Right hindlimb (tissue), 1 donor: ENCODE measurements at regions not wholly inside any gene's neighbourhood (a gene's known extent, or its start where the extent isn't known, plus 50 kb on each side); places are given as distances from the start of the nearest gene placed in this dataset.
"Not testable (repeated sequence)": the region's sequence is repeated elsewhere in the genome, so short reads cannot be mapped to it uniquely, and the experiment has no call there.

Experiments
- DNase-seq: peaks from one replicate; pipeline ENCODE4 v3.0.0-alpha.2; 2018

GRCh38 chr16:29309601-29310000 lies 96.9 kb downstream of the NPIPB11 start:
- DNase-seq: not testable (repeated sequence)

DNA sequence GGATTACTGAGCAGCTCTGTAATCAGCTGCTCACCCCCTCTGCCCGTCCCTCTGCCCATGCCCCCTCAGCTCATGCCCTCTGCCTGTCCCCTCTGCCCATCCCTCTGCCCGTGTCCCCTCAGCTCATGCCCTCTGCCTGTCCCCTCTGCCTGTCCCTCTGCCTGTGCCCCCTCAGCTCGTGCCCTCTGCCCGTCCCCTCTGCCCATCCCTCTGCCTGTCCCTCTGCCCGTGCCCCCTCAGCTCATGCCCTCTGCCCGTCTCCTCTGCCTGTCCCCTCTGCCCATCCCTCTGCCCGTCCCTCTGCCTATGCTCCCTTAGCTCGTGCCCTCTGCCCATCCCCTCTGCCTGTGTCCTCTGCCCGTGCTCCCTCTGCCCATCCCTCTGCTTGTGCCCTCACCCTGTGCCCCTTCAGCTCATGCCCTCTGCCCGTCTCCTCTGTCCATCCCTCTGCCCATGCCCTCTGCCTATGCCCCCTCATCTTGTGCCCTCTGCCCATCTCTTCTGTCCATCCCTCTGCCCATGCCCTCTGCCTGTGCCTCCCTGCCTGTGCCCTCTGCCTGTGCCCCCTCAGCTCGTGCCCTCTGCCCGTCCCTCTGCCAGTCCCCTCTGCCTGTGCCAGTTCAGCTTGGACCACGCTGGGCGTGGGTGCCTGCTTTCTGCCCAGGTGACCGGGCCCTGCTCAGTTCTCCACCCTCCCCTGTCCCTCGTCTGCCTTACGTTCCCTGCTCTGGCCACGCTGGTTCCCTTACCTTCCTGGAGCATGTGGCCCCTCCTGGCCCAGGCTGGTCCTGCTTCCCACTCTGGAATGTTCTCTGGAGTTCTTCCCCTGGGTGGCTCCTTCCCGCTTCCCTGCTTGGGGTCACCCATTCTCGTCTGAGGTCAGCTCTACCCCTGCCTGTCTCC lies 97.6 kb downstream of the NPIPB11 start:
- DNase-seq: no peak

GRCh38 chr16:29307598-29308507 lies 98.7 kb downstream of the NPIPB11 start:
- DNase-seq: no peak

GRCh38 chr16:29306943-29307597 lies 99.4 kb downstream of the NPIPB11 start:
- DNase-seq: peak; percentile 34

DNA sequence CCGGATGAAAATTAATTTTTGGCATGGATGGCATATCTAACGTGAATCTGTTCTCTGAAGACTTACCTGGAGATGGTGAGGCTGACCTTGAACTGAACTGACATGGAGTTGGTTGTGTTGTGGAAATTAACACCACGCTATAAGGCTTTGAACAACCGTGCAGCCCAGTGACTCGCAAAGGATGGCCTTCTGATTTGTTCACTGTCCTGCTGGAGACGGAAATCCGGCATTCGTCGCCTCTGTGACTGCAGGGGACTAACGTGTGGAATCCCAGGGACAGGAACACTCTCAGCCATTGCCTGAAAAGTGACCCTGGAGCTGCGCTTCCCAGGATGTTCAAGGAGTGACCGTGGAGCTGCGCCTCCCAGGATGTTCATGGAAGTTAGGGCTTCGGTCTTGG lies 100.3 kb downstream of the NPIPB11 start:
- peak; percentile 12 for DNase-seq

GRCh38 chr16:29305018-29305417 lies 101.5 kb downstream of the NPIPB11 start:
- not testable (repeated sequence) for DNase-seq

- DNase-seq: peak; percentile 53
Observed at GRCh38 chr16:29304251-29304650, 102.3 kb downstream of the NPIPB11 start.

GRCh38 chr16:29303520-29303919 lies 103.0 kb downstream of the NPIPB11 start:
- DNase-seq: no peak

- DNase-seq: no peak
Observed at GRCh38 chr16:29302976-29303375, 103.5 kb downstream of the NPIPB11 start.

GRCh38 chr16:29302433-29302832 lies 104.1 kb downstream of the NPIPB11 start:
- not testable (repeated sequence) for DNase-seq

DNA sequence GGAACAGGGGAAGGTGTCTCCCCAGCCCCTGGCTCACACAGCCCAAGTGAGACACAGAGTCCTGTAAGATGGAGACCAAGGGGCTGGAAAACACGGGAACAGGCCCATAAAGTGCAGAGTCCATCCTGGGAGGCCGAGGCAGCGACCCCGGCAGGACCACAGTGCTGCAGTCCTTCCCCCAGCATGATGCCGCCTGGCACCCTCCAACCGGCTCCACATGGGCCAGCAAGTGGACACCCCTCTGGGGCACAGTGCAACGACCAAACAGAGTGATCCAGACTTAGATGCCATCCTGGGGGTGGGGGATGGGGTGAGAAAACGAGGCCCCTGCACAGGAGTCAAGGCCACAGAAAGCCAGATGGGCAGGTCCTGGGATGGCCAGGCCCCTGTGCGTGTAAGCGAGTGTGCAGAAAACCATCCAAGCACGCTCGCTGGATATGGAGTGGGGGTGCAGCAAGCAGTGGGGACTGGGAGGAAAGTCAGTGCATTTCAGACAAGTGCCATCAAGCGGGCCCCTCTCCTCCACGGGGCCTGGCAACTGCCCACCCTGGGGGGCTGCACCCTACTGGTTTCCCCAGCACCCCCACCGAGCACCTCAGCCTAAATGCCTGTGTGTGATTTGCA lies 104.7 kb downstream of the NPIPB11 start:
- not testable (repeated sequence) for DNase-seq

DNA sequence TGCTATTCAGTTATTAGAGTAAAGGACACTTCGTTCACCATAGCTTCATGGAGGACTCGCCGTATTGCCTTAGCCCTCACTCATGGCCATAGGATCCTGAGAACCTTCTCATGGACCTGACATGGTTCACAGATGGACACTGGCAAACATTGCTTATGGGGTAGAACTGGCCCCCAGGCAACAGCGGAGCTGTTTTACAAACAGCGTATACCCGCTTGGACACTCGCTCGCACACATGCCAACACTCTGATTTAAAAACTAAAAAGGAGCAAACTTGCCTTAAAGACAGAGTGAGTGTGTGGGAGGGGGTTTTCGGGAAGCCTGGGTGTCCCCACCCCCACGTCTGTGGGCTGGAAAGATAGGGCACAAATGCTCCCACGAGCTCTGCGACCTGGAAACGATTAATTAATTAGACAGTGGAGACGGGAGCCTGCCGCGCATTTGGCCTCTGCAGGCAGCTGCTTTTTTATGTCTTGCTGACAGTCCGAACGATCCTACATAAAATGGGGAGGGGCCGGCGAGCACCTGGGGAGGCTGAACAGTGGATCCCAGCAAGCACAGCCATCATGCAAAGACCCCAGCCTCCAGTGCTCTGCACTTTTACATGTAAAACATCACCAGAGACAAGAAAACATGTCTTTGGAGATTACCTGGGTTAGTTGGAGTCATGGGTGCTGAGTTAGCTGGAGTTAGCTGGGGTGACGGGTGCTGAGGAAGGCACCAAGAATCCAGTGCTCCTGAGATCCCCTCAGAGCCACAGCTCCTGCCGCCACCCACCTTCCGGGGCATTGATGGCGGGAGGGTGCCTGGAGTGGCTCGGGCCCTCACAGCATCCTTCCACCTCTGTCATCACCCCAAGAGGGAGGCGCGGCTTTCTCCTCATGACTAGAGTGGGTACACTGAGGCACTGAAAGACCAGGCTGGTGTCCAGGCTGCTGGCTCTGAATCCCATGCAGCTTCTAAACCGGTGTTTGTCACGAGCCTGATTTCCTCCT lies 105.7 kb downstream of the NPIPB11 start:
- DNase-seq: peak; percentile 16

- peak; percentile 21 for DNase-seq
Observed at GRCh38 chr16:29300030-29300491, 106.5 kb downstream of the NPIPB11 start.

DNA sequence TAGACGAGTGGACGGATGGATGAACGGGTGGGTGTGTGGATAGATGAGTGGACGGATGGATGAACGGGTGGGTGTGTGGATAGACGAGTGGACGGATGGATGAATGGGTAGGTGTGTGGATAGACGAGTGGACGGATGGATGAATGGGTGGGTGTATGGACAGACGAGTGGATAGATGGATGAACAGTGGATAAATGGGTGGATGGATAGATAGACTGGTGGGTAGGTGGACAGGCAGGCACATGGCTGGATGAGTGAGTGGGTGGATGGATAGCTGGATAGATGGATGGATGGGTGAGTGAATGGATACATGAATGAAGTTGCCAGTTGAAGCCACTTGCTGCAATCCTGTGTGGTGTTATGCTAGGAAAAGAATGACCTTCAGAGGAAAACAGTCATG lies 107.5 kb downstream of the NPIPB11 start:
- DNase-seq: not testable (repeated sequence)

DNA sequence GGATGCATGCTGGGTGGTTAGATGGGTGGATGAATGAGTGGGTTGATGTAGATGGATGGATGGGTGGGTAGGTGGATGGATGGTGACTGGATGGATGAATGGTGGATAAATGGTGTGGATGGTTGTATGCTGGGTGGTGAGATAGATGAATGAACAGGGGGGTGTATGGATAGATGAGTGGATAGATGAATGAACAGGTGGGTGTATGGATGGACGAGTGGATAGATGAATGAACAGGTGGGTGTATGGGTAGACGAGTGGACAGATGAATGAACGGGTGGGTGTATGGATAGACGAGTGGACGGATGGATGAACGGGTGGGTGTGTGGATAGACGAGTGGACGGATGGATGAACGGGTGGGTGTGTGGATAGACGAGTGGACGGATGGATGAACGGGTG lies 108.2 kb downstream of the NPIPB11 start:
- DNase-seq: not testable (repeated sequence)

- DNase-seq: not testable (repeated sequence)
Observed at GRCh38 chr16:29297809-29298177, 108.7 kb downstream of the NPIPB11 start.

DNA sequence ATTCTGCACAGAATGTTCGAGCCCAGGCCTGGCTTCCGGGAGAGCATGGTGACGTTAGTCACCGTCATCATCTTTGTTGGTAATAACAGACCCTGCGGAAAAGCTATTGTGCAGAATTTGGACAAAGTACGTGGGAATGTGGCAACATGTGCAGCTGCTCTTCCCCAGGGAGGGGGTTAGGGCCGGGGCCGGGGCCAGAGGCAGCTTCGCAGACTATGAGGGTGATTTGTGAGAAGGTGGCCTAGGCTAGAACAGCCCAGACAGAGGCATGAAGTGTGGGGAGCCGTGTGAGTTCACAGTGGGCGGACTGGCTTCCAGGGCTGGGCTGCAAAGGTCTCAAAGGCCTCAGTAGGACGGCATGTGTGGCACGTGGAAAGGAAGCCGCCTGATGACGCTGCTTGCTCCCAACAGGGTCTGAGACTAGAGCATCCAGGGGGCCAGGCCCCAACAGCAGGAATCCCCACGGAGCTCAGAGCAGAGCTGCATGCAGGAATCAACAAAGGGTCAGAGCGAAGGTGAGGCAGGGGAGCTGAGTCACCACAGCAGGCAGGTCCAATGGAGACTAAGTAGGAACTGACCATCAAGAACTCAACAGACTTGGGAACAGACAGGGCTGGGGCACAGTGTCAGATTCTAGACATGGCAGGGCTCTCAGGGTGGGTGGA lies 109.2 kb downstream of the NPIPB11 start:
- not testable (repeated sequence) for DNase-seq

- not testable (repeated sequence) for DNase-seq
Observed at GRCh38 chr16:29296176-29296575, 110.3 kb downstream of the NPIPB11 start.

DNA sequence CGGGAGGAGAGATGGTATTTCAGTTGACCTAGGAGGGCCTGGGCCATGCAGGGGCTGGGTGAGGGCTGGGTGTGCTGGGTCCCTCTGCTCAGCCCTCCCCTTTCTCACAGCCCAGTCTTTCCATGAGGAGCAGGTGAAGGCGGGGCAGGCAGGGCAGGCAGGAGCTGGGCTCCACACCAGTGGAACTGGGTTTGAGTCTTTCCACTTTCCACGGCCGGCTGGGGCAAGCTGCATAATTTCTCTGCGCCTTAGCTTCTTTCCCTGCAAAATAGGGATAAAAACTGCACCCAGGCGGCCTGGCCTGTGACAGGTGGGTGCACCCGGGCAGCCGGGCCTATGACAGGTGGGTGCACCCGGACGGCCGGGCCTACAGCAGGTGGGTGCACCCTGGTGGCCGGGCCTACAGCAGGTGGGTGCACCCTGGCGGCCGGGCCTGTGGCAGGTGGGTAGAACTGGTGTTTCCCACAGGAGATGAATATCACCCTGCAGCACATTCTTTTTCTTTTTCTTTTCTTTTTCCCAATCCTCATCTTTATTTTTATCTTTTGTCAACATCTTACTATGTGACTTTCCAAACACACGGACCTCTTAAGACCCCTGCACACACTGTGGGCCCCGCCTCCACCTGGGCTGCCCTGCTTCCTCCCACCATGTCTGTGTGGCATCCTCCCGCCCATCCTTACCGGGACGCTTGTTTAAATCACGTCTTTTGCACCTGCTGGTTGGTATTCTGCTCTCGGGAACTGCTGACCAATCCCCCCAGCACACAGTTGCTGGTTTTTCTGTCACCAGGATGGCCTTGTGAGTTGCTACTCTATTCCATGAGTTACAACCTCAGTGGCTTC lies 111.3 kb downstream of the NPIPB11 start:
- not testable (repeated sequence) for DNase-seq
